SK-MEL-5 (cell line): ENCODE measurements at regions not wholly inside any gene's neighbourhood (a gene's known extent, or its start where the extent isn't known, plus 50 kb on each side); places are given as distances from the start of the nearest gene placed in this dataset.
A peak's percentile ranks its signal among the peaks of the same experiment; 100 is the strongest.
"Not testable (repeated sequence)": the region's sequence is repeated elsewhere in the genome, so short reads cannot be mapped to it uniquely, and the experiment has no call there.

Source experiments
- DNase-seq: peaks from one replicate; pipeline ENCODE4 v3.0.0-alpha.2; 2016; ENCODE audit warnings: low read depth, low spot score
- in situ Hi-C: cut with HindIII; loops from 2 replicates; pipeline ENCODE4 v1.10.0; 2016; ENCODE audit warnings: low sequenced_read_pairs, high pct_unique_total_duplicates, low pct_unique_long_range_greater_than_20kb

- in situ Hi-C loops, result no loop called here
- no peak for DNase-seq
Measured at GRCh38 chr13:70809588-70809987, 701.3 kb upstream of the KLHL1 start.

- in situ Hi-C loops, result no loop called here
- DNase-seq, result no peak
Measured at GRCh38 chr13:70798385-70798784, 690.1 kb upstream of the KLHL1 start.

DNA sequence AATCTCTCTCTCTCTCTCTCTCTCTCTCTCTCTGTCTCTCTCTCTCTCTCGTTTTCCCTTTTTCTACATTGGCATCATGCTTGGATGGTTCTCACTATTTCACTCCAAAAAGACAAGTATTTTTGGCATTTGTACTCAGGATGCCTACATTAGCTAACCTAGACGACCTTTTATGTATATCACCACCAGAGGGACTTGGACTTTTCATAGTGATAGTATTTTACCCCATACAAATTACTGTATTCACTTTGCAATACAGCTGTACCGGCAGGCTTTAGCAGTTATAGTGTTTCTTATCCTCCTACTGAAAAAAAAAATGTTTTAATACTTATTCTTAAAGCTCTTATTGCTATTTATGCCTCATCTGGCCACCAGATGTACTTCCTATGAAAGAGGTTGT is 687.2 kb upstream of the KLHL1 start:
- in situ Hi-C loops, result no loop called here
- peak; percentile 15 for DNase-seq

- DNase-seq, result peak; percentile 28
- in situ Hi-C loops, result no loop called here
Measured at GRCh38 chr13:70792121-70792520, 683.9 kb upstream of the KLHL1 start.

DNA sequence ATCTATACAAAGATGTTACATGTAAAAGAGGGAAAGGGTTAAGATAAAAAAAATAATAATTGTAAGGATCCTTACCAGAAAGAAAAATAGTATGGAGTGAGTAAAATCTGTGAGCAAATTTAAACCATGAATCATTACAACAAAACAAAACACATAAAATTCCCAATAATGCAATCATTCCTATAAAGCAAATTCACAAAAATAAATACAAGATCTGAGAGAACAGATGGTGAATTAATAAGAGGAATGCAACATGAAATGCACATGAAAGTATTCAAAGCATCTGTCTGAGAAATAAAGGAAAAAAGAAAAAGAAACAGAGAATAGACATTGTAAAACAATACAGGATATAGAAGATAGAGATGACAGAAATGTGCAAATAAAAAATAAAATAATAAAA is 681.5 kb upstream of the KLHL1 start:
- in situ Hi-C loops, result no loop called here
- no peak for DNase-seq

DNA sequence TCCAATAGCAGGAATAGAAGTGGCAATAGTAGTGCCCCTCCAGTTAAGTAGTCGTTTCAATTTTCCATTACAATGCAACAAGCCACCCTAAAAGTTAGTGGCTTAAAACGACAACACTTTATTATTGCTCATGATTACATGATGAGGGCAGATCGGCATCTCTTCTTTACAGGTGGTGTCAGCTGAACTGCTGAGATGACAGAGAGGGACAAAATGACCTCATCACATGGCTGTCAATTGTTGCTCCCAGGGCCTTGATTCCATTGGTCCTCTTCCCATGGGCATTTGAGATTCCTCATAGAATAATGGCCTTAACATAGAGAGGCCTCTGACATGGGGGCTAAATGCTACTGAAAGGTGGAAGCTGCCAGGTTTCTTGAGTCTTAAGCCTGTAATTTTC is 679.8 kb upstream of the KLHL1 start:
- no peak for DNase-seq
- in situ Hi-C loops, result no loop called here

- DNase-seq, result no peak
- in situ Hi-C loops, result no loop called here
Measured at GRCh38 chr13:70784207-70784989, 676.1 kb upstream of the KLHL1 start.

GRCh38 chr13:70769817-70770216 is 661.6 kb upstream of the KLHL1 start:
- in situ Hi-C loops, result no loop called here
- no peak for DNase-seq

GRCh38 chr13:70758932-70759331 is 650.7 kb upstream of the KLHL1 start:
- no peak for DNase-seq
- in situ Hi-C loops, result no loop called here

- in situ Hi-C loops, result no loop called here
Measured at GRCh38 chr13:70756088-70756487, 647.8 kb upstream of the KLHL1 start.

DNA sequence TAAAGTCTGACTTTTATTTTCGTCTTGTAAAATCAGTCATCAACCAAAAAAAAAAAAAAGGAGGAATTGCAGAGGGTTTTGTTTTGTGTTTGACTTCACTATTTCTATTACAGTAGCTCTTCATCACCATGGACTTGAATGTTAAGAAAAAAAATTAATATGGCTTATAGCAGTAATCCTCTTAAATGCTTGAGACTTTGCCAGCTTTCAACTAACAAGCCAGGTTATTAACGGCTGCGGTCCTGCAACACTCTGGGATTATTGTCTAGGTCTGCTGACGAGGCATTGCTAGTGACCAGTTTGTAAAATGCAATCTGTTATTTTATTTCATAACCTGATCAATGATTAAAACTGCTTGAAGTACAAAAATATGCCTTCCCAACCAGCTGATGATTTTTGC is 647.2 kb upstream of the KLHL1 start:
- in situ Hi-C loops, result no loop called here
- DNase-seq, result no peak

More at GRCh38 chr13:70756088-70756487, 647.8 kb upstream of the KLHL1 start:
- no peak for DNase-seq

- in situ Hi-C loops, result no loop called here
- DNase-seq, result no peak
Measured at GRCh38 chr13:70747262-70747661, 639.0 kb upstream of the KLHL1 start.

DNA sequence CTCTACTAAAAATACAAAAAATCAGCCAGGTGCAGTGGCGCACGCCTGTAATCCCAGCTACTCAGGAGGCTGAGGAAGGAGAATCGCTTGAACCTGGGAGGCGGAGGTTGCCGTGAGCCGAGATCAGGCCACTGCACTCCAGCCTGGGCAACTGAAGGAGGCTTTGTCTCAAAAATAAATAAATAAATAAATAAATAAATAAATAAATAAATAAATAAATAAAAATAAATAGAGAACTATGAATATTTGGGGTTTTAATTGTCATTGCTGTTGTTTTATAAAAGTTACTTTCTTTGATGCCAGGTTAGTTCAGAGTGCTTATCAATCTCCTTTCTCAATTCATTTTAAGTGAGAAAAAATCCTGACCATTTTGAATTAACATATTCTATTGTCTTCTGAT is 638.2 kb upstream of the KLHL1 start:
- DNase-seq, in situ Hi-C loops: not testable (repeated sequence)

DNA sequence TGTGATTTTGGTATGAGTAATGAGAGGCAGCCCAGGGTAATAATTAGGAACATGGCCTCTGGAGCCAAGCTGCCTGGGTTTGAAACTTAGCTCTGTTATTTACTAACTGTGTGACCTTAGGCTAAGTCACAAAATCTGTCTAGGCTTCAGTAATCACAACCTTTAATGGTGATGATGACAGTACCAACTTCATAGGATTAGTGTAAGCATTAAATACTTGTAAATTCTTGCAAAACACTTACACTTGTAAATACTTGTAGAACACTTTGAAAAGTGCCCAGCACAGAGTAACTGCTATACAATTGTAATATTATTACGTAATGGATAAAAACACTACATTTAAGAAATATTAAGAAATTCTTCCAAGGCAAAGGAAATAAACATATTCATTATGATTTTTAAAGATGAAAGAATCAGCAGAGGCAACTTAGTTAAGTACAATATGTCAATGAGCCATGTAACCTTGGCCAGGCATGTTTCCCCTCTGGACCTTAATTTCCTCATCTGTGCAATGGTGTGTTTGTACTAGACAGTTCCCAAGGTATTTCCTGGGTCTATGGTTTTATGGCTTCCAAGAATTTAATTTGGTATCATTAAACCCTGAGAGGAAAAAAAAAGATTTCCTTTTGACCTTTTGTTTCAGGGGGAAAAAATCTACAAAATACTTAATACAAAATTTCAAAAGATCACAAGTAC is 628.5 kb upstream of the KLHL1 start:
- no peak for DNase-seq
- in situ Hi-C loops, result no loop called here

- in situ Hi-C loops, result no loop called here
- DNase-seq, result no peak
Measured at GRCh38 chr13:70732611-70733010, 624.4 kb upstream of the KLHL1 start.

DNA sequence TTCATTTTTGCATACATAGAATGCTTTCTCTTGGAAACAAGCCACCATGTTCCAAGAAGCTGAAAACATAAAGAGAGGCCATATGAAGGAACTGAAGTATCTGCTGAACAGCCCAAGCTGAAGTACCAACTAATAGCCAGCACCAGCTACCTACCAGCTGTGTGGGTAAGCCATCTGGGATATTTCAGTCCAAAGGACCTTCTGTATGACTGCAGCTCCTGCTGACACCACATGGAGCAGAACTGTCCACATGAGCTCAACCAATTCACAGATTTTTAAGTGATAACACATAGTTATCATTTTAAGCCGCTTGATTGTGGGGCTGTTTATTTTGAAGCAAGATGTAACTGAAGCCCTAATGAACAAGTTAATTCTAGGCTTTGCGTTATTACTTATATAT is 621.1 kb upstream of the KLHL1 start:
- in situ Hi-C loops, result no loop called here
- DNase-seq, result no peak

- in situ Hi-C loops, result no loop called here
- peak; percentile 44 for DNase-seq
Measured at GRCh38 chr13:70723732-70724131, 615.5 kb upstream of the KLHL1 start.

DNA sequence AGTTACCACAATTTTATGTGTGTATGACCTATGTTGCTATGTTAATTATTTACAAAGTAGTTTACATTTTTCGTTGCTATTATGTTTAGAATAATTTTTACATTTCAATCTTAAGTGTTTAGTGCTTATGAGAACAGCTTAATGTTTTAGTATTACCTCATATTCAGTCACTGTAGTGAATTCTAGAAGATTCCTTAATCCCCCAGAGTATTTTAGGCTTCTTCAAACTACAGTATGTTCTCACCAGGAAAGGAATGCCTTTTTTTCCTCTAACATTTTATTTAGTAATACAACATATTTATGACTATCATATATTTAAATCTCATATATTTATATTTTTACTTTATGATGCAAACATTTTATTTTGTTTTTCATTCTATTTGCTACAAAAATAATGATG is 612.1 kb upstream of the KLHL1 start:
- in situ Hi-C loops, result no loop called here
- no peak for DNase-seq

DNA sequence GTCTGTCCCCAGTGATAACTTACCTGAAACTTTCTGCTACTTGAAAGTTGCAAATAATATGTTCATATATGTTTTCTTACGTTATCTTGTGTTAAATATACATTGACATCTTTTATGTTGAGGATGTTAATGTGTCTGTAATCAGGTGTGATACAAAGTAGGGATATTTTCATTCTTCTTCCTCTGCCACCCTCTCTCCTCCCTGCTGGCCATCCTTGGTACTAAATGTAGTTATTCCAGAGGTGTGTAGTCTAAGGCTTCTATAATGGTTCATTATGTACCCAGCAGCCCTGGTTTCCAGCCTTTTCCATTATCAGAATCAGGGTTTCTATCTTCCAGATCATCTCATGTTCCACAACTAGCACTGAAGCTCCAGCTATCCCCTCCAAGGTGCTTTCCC is 606.7 kb upstream of the KLHL1 start:
- in situ Hi-C loops, result no loop called here
- DNase-seq, result peak; percentile 6
